Keratinocyte (primary cell): ENCODE measurements at regions not wholly inside any gene's neighbourhood (a gene's known extent, or its start where the extent isn't known, plus 50 kb on each side); places are given as distances from the start of the nearest gene placed in this dataset.

Experiments used
- EZH2 ChIP-seq: IDR thresholded peaks from one replicate; pipeline ENCODE4 v1.6.1; 2012; ENCODE audit warnings: inconsistent platforms, mild to moderate bottlenecking, low read length, moderate library complexity
- TF ChIP-seq, protein P1 (sequence below), 3 experiments: IDR thresholded peaks in 1 of 3; conservative IDR thresholded peaks in 1 of 3; optimal IDR thresholded peaks in 1 of 3; 2 replicates in 2 of 3; 3 replicates in 1 of 3; pipeline versions ENCODE3 to v1.5.1; 2011; ENCODE audit warnings: low read length in 3 of 3, mild to moderate bottlenecking in 3 of 3, moderate library complexity in 2 of 3, control low read depth in 1 of 3, inconsistent platforms in 1 of 3; ENCODE audit not compliant: insufficient read depth in 2 of 3; ENCODE audit errors: extremely low read depth in 1 of 3

GRCh38 chr1:68791800-68792199 lies 294.9 kb upstream of the DEPDC1 start:
- TF ChIP-seq, protein P1, sequence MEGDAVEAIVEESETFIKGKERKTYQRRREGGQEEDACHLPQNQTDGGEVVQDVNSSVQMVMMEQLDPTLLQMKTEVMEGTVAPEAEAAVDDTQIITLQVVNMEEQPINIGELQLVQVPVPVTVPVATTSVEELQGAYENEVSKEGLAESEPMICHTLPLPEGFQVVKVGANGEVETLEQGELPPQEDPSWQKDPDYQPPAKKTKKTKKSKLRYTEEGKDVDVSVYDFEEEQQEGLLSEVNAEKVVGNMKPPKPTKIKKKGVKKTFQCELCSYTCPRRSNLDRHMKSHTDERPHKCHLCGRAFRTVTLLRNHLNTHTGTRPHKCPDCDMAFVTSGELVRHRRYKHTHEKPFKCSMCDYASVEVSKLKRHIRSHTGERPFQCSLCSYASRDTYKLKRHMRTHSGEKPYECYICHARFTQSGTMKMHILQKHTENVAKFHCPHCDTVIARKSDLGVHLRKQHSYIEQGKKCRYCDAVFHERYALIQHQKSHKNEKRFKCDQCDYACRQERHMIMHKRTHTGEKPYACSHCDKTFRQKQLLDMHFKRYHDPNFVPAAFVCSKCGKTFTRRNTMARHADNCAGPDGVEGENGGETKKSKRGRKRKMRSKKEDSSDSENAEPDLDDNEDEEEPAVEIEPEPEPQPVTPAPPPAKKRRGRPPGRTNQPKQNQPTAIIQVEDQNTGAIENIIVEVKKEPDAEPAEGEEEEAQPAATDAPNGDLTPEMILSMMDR (optimal IDR thresholded peaks at IDR 0.05 in 1 of 3, IDR thresholded peaks at IDR 0.05 in 1 of 3, conservative IDR thresholded peaks at IDR 0.05 in 1 of 3; ENCODE audit: extremely low read depth in 1 of 3, insufficient read depth in 2 of 3, low read length in 3 of 3) = peak in 1 of 3 experiments; percentile 9
- no peak for TF ChIP-seq EZH2
